ENCODE measurements at regions not wholly inside any gene's neighbourhood (a gene's known extent, or its start where the extent isn't known, plus 50 kb on each side); places are given as distances from the start of the nearest gene placed in this dataset.

GRCh38 chr2:103172821-103173220 lies 411.0 kb downstream of the TMEM182 start:
- TF ChIP-seq CTCF (IDR thresholded peaks at IDR 0.05) (no peak), POLR2A (IDR thresholded peaks at IDR 0.05) (no peak)
